GM12873 (cell line): ENCODE measurements at regions not wholly inside any gene's neighbourhood (a gene's known extent, or its start where the extent isn't known, plus 50 kb on each side); places are given as distances from the start of the nearest gene placed in this dataset.

Experiments used
- CTCF ChIP-seq: IDR thresholded peaks from 2 replicates; pipeline ENCODE4 v1.5.1; 2012; ENCODE audit warnings: low read depth, mild to moderate bottlenecking, moderate library complexity, low read length, control low read depth; ENCODE audit not compliant: insufficient read depth; ENCODE audit errors: missing control alignments

- TF ChIP-seq CTCF: no peak
These were observed 57.5 kb downstream of the CSF2 start for GRCh38 chr5:132130918-132131715.

- TF ChIP-seq CTCF: no peak
These were observed 58.5 kb downstream of the CSF2 start for GRCh38 chr5:132132138-132132537.

- TF ChIP-seq CTCF: peak; percentile 36
These were observed 60.8 kb downstream of the CSF2 start for GRCh38 chr5:132134384-132134783.

GRCh38 chr5:132136906-132137305, 63.3 kb downstream of the CSF2 start:
- TF ChIP-seq CTCF: no peak

GRCh38 chr5:132138260-132138659, 64.7 kb downstream of the CSF2 start:
- TF ChIP-seq CTCF: no peak
